ENCODE measurements at regions not wholly inside any gene's neighbourhood (a gene's known extent, or its start where the extent isn't known, plus 50 kb on each side); places are given as distances from the start of the nearest gene placed in this dataset.

DNA sequence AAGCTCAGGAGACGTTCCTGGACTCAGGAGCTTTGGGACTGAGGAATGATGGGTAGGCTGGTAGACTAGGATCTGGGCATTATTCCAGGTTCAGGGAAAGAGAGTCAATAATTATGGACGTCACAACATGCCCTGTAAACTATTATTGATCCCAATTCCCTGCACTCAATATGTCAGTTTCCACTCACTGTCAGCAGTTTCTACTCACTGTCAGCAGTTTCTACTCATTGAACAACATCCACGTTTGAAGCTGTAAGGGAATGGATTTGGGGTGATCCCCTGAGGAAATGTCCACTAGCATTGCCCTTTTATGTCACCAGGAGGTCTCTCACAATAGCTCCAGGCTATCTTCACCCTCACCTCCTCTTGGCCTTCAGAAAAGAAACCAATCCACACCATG is 1268.6 kb downstream of the TYW1 start:
- H3K27me3 Mint-ChIP-seq, result no peaks in the 10 kb centered on the region
- no peak overlapping the region for H3K4me3 Mint-ChIP-seq
- no peaks in the 10 kb centered on the region for H3K36me3 Mint-ChIP-seq
- DNase-seq (ENCODE audit: low spot score in 2 of 2) (no peak), ATAC-seq (ENCODE audit: low read depth) (no peak)
- H3K4me1 Mint-ChIP-seq, result no peaks in the 10 kb centered on the region
- no peak overlapping the region for H3K27ac Mint-ChIP-seq
- H3K9me3 Mint-ChIP-seq, result peaks cover 23% of the 10 kb centered on the region

DNA sequence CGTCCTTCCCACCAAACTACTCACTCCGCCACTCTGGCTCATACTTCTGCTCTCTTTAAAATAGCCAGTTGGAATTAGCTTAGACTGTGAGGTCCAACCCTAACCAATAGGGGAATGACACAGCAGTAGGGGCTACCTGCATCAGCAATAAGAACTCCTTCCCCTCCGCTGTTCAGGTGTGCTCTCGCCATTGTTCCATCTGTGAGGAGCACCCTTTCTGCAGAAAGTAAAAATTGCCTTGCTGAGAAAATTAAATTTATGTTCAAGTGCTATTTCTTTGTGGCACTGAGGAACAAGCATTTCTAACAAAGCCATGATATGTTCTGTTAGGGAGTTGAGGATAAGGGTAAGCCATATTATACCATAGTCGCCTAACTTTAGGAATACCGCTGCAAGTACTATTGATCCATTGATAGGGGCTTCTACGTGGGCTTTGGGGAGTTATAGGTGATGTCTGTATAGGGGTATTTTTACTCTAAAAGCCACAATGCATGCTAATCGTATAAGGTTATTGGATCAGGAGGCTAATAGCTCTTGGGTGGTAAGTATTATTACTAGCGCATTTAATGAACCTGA is 1269.5 kb downstream of the TYW1 start:
- no peak overlapping the region for H3K4me3 Mint-ChIP-seq
- H3K27me3 Mint-ChIP-seq, result no peaks in the 10 kb centered on the region
- no peak for ATAC-seq (ENCODE audit: low read depth)
- no peak for DNase-seq (ENCODE audit: low spot score in 2 of 2)
- H3K27ac Mint-ChIP-seq, result no peak overlapping the region
- no peaks in the 10 kb centered on the region for H3K4me1 Mint-ChIP-seq
- no peaks in the 10 kb centered on the region for H3K36me3 Mint-ChIP-seq
- peaks cover 20% of the 10 kb centered on the region for H3K9me3 Mint-ChIP-seq

DNA sequence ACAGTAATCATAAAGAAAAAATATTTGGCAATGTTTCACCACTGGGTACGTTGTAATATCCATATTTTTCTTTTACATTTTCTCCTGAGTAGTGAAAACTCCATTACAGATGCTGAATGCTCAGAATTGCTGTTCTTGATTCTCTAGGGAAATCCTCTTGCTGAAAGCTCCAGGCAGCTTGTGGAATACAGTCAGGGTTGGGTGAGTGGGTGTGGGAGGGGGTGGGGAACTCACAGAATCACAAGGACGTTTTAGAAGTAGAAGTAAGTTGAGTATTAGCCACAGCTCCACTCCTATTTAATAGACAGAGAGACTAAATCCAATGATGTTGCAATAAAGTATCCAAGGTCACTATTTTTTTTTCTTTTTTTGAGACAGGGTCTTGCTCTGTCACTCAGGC is 1270.9 kb downstream of the TYW1 start:
- no peaks in the 10 kb centered on the region for H3K27me3 Mint-ChIP-seq
- peaks cover 18% of the 10 kb centered on the region for H3K9me3 Mint-ChIP-seq
- ATAC-seq (ENCODE audit: low read depth) (no peak), DNase-seq (ENCODE audit: low spot score in 2 of 2) (no peak)
- H3K27ac Mint-ChIP-seq, result no peak overlapping the region
- H3K36me3 Mint-ChIP-seq, result no peaks in the 10 kb centered on the region
- H3K4me1 Mint-ChIP-seq, result no peaks in the 10 kb centered on the region
- H3K4me3 Mint-ChIP-seq, result no peak overlapping the region

DNA sequence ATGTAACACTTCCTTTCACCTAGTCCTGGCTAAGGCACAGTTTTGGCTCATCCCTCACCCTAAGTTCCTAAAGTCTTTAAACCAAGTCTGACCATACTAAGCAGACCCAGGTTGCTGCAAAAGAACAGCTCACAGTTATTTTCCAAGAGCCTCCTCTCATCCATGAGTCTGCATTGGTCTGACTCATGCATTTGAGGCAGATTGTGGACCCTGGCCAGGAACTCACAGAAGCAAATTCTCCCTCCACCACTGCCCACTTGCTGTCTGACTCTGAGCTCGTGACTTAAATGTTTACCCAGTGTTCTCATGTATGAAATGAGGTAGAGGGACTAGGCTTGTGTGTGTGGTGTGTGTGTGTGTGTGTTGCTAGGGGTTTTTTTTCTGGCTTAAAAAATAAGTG is 1272.8 kb downstream of the TYW1 start:
- no peaks in the 10 kb centered on the region for H3K36me3 Mint-ChIP-seq
- DNase-seq (ENCODE audit: low spot score in 2 of 2) (no peak), ATAC-seq (ENCODE audit: low read depth) (no peak)
- H3K4me3 Mint-ChIP-seq, result no peak overlapping the region
- H3K4me1 Mint-ChIP-seq, result no peaks in the 10 kb centered on the region
- peaks cover 15% of the 10 kb centered on the region for H3K9me3 Mint-ChIP-seq
- no peaks in the 10 kb centered on the region for H3K27me3 Mint-ChIP-seq
- H3K27ac Mint-ChIP-seq, result no peak overlapping the region

DNA sequence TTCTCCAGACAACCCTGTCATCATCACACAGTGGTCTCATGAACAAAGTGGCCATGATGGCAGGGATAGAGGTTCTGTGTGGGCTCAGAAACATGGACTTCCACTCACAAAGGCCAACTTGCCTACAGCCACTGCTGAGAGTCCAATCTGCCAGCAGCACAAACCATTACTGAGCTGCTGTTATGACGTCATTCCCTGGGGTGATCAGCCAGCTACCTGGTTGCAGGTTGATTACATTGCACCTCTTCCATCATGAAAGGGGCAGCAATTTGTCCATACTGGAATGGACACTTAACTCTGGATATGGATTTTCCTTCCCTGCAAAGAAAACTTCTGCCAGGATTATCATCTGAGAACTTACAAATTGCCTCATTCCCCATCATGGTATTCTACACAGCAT is 1275.9 kb downstream of the TYW1 start:
- H3K4me1 Mint-ChIP-seq, result no peaks in the 10 kb centered on the region
- DNase-seq (ENCODE audit: low spot score in 2 of 2) (no peak), ATAC-seq (ENCODE audit: low read depth) (no peak)
- no peak overlapping the region for H3K27ac Mint-ChIP-seq
- no peaks in the 10 kb centered on the region for H3K36me3 Mint-ChIP-seq
- peaks cover 1% of the 10 kb centered on the region for H3K9me3 Mint-ChIP-seq
- no peak overlapping the region for H3K4me3 Mint-ChIP-seq
- no peaks in the 10 kb centered on the region for H3K27me3 Mint-ChIP-seq

DNA sequence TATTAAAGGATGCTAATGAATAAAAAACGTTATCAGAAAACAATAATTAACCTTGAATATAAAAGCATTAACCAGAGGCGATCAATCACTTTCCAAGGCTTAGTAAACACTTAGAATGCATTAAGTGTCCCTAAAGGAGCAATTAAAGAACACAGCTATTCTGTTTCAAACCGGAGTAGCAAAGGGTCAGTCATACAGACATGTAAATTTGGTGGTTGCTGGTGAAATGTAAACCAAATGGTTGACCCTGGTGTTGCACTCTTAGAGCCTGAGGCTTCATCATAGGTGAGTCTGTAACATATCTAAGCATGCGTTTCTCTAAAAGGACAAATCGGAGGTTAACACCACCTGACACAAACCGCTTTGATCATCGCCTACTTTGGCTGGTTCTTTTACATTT is 1280.1 kb downstream of the TYW1 start:
- Mint-ChIP-seq H3K27ac (no peak overlapping the region), H3K27me3 (no peaks in the 10 kb centered on the region), H3K4me3 (no peak overlapping the region), H3K36me3 (no peaks in the 10 kb centered on the region), H3K4me1 (no peaks in the 10 kb centered on the region), H3K9me3 (no peaks in the 10 kb centered on the region)
- DNase-seq (ENCODE audit: low spot score in 2 of 2) (no peak), ATAC-seq (ENCODE audit: low read depth) (no peak)

GRCh38 chr7:68279827-68280400 is 1283.3 kb downstream of the TYW1 start:
- H3K4me1 Mint-ChIP-seq, result no peaks in the 10 kb centered on the region
- no peak for ATAC-seq (ENCODE audit: low read depth)
- no peaks in the 10 kb centered on the region for H3K27me3 Mint-ChIP-seq
- H3K36me3 Mint-ChIP-seq, result no peaks in the 10 kb centered on the region
- no peak for DNase-seq (ENCODE audit: low spot score in 2 of 2)
- no peak overlapping the region for H3K27ac Mint-ChIP-seq
- H3K9me3 Mint-ChIP-seq, result peaks cover 10% of the 10 kb centered on the region
- H3K4me3 Mint-ChIP-seq, result no peak overlapping the region

DNA sequence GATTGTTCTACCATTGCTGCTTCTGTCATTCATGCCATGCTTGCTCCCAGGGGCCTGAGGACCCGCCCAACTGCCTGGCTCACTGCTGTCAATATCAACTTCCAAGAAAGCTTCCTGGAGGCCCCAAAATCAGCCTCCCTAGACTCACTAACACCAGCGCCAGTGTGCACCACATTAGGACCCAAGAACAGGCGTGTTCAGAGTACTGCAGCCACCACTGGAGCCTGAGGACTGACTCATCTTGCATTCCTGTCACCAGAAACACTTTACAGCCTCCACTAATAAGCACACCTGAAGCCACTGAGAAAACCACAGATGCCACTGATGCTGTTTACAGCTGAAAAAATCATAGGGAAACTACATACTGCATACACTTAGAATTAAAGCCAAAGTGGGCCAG is 1284.3 kb downstream of the TYW1 start:
- ATAC-seq (ENCODE audit: low read depth) (no peak), DNase-seq (ENCODE audit: low spot score in 2 of 2) (no peak)
- Mint-ChIP-seq H3K27me3 (no peaks in the 10 kb centered on the region), H3K9me3 (peaks cover 11% of the 10 kb centered on the region), H3K36me3 (no peaks in the 10 kb centered on the region), H3K27ac (no peak overlapping the region), H3K4me1 (no peaks in the 10 kb centered on the region), H3K4me3 (no peak overlapping the region)

GRCh38 chr7:68288144-68288593 is 1291.5 kb downstream of the TYW1 start:
- Mint-ChIP-seq H3K36me3 (no peaks in the 10 kb centered on the region), H3K4me1 (no peaks in the 10 kb centered on the region), H3K4me3 (no peak overlapping the region), H3K9me3 (peaks cover 22% of the 10 kb centered on the region), H3K27me3 (no peaks in the 10 kb centered on the region), H3K27ac (no peak overlapping the region)
- ATAC-seq (ENCODE audit: low read depth) (no peak), DNase-seq (ENCODE audit: low spot score in 2 of 2) (no peak)

- H3K4me1 Mint-ChIP-seq, result no peaks in the 10 kb centered on the region
- no peaks in the 10 kb centered on the region for H3K36me3 Mint-ChIP-seq
- H3K27ac Mint-ChIP-seq, result no peak overlapping the region
- DNase-seq (ENCODE audit: low spot score in 2 of 2) (no peak), ATAC-seq (ENCODE audit: low read depth) (no peak)
- no peak overlapping the region for H3K4me3 Mint-ChIP-seq
- H3K27me3 Mint-ChIP-seq, result no peaks in the 10 kb centered on the region
- H3K9me3 Mint-ChIP-seq, result peaks cover 8% of the 10 kb centered on the region
Observed at GRCh38 chr7:68291710-68292109, 1295.1 kb downstream of the TYW1 start.

GRCh38 chr7:68295386-68295785 is 1298.8 kb downstream of the TYW1 start:
- no peak for DNase-seq (ENCODE audit: low spot score in 2 of 2)
- Mint-ChIP-seq H3K36me3 (no peaks in the 10 kb centered on the region), H3K9me3 (peaks cover 13% of the 10 kb centered on the region), H3K27me3 (no peaks in the 10 kb centered on the region), H3K27ac (no peak overlapping the region), H3K4me1 (no peaks in the 10 kb centered on the region), H3K4me3 (no peak overlapping the region)
- no peak for ATAC-seq (ENCODE audit: low read depth)

DNA sequence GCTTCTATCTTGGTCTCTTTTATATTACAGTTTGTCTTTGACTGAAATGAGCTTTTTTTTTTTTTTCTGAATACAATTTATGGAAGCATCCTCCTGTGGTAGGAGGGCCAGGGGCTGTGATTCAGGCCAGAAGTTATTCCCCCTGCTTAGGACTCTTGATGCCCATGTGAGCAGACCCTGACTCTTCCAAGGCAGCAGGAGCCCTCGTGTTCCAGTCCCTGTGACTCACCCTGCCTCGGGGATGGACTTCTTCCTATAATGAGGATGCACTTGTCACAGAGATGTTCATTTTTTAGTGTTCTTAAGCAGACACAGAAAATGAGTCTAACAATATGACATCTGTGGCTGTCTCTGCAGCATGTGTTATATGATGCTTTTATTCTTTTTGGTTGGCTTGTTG is 1293.7 kb upstream of the AUTS2 start:
- Mint-ChIP-seq H3K27me3 (no peaks in the 10 kb centered on the region), H3K36me3 (no peaks in the 10 kb centered on the region), H3K9me3 (peaks cover 8% of the 10 kb centered on the region), H3K4me1 (no peaks in the 10 kb centered on the region), H3K27ac (no peak overlapping the region), H3K4me3 (no peak overlapping the region)
- no peak for DNase-seq (ENCODE audit: low spot score in 2 of 2)
- no peak for ATAC-seq (ENCODE audit: low read depth)

GRCh38 chr7:68306692-68307107 is 1291.6 kb upstream of the AUTS2 start:
- ATAC-seq (ENCODE audit: low read depth) (no peak), DNase-seq (ENCODE audit: low spot score in 2 of 2) (no peak)
- H3K27me3 Mint-ChIP-seq, result no peaks in the 10 kb centered on the region
- no peaks in the 10 kb centered on the region for H3K4me1 Mint-ChIP-seq
- no peak overlapping the region for H3K4me3 Mint-ChIP-seq
- no peaks in the 10 kb centered on the region for H3K36me3 Mint-ChIP-seq
- peaks cover 2% of the 10 kb centered on the region for H3K9me3 Mint-ChIP-seq
- H3K27ac Mint-ChIP-seq, result no peak overlapping the region

DNA sequence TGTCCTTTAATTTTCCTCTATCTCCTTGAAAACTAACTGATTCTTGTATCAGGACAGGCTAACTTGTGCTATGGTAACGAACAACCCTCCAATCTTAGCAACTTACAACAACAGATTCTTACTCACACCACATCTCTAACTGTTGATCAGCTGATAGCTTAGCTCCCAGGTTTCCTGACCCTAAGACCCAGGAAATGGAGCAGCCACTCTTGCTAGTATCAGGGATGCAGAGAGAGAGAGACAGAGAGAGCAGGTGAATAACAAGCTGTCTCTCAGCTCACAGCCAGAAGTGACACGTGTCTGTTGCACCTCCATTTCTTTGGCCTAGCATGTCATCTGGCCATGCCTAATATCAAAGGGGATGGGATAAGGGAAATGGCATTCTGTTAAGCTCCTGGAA is 1289.0 kb upstream of the AUTS2 start:
- no peaks in the 10 kb centered on the region for H3K36me3 Mint-ChIP-seq
- no peaks in the 10 kb centered on the region for H3K4me1 Mint-ChIP-seq
- H3K27ac Mint-ChIP-seq, result no peak overlapping the region
- H3K9me3 Mint-ChIP-seq, result peaks cover 3% of the 10 kb centered on the region
- H3K27me3 Mint-ChIP-seq, result no peaks in the 10 kb centered on the region
- no peak for ATAC-seq (ENCODE audit: low read depth)
- no peak for DNase-seq (ENCODE audit: low spot score in 2 of 2)
- H3K4me3 Mint-ChIP-seq, result no peak overlapping the region

- H3K4me3 Mint-ChIP-seq, result no peak overlapping the region
Observed at GRCh38 chr7:68309806-68310205, 1288.5 kb upstream of the AUTS2 start.

More at GRCh38 chr7:68309806-68310205, 1288.5 kb upstream of the AUTS2 start:
- no peaks in the 10 kb centered on the region for H3K36me3 Mint-ChIP-seq
- ATAC-seq (ENCODE audit: low read depth), result no peak
- H3K27ac Mint-ChIP-seq, result no peak overlapping the region
- no peak for DNase-seq (ENCODE audit: low spot score in 2 of 2)
- no peaks in the 10 kb centered on the region for H3K27me3 Mint-ChIP-seq
- H3K9me3 Mint-ChIP-seq, result peaks cover 3% of the 10 kb centered on the region
- H3K4me1 Mint-ChIP-seq, result no peaks in the 10 kb centered on the region

All from memory B cell (primary cell).